Parathyroid adenoma (tissue), 2 donors: ENCODE measurements at regions not wholly inside any gene's neighbourhood (a gene's known extent, or its start where the extent isn't known, plus 50 kb on each side); places are given as distances from the start of the nearest gene placed in this dataset.

ENCODE experiments used
- H2AFZ ChIP-seq: fragments of 300-600 bp; sonication (generic); one replicate; pipeline ENCODE4 v1.7.0; 2017; ENCODE audit warnings: antibody characterized with exemption, mild to moderate bottlenecking
- H3K27ac ChIP-seq: fragments of 300-600 bp; sonication (generic); one replicate; pipeline ENCODE4 v1.7.0; 2017
- H3K27me3 ChIP-seq: fragments of 300-600 bp; sonication (generic); one replicate; pipeline ENCODE4 v1.7.0; 2017; ENCODE audit warnings: low read length; ENCODE audit not compliant: control insufficient read depth, insufficient read depth
- H3K36me3 ChIP-seq: fragments of 300-600 bp; sonication (generic); one replicate; pipeline ENCODE4 v1.7.0; 2017; ENCODE audit warnings: low read length; ENCODE audit not compliant: control insufficient read depth, insufficient read depth
- H3K4me1 ChIP-seq: fragments of 300-600 bp; sonication (generic); one replicate; pipeline ENCODE4 v1.7.0; 2017; ENCODE audit warnings: control low read depth
- H3K4me2 ChIP-seq: fragments of 300-600 bp; sonication (generic); one replicate; pipeline ENCODE4 v1.7.0; 2017; ENCODE audit warnings: low read length
- H3K4me3 ChIP-seq: fragments of 300-600 bp; sonication (generic); one replicate; pipeline ENCODE4 v1.7.0; 2017; ENCODE audit warnings: low read depth, low read length
- H3K79me2 ChIP-seq: fragments of 300-600 bp; sonication (generic); one replicate; pipeline ENCODE4 v1.7.0; 2017; ENCODE audit warnings: control low read depth
- H3K9ac ChIP-seq: fragments of 300-600 bp; sonication (generic); one replicate; pipeline ENCODE4 v1.7.0; 2017; ENCODE audit warnings: mild to moderate bottlenecking
- H3K9me3 ChIP-seq: fragments of 300-600 bp; sonication (generic); one replicate; pipeline ENCODE4 v1.7.0; 2017; ENCODE audit warnings: low read length; ENCODE audit not compliant: control insufficient read depth
- CTCF ChIP-seq: fragments of 300-600 bp; sonication (generic); IDR thresholded peaks from one replicate; pipeline ENCODE4 v1.7.0; 2017; ENCODE audit warnings: antibody characterized with exemption, mild to moderate bottlenecking
- donor health status: primary hyperparathyroidism.

GRCh38 chr9:80540387-80540786 lies 968.6 kb downstream of the TLE4 start:
- H3K4me2 ChIP-seq = no peak overlapping the region
- H3K27ac ChIP-seq = no peak overlapping the region
- no peaks in the 10 kb centered on the region for H3K79me2 ChIP-seq
- H3K9ac ChIP-seq = no peak overlapping the region
- H3K9me3 ChIP-seq = no peaks in the 10 kb centered on the region
- H2AFZ ChIP-seq = no peak overlapping the region
- no peaks in the 10 kb centered on the region for H3K27me3 ChIP-seq
- H3K4me1 ChIP-seq = no peaks in the 10 kb centered on the region
- TF ChIP-seq CTCF = no peak
- no peaks in the 10 kb centered on the region for H3K36me3 ChIP-seq
- H3K4me3 ChIP-seq = no peak overlapping the region

GRCh38 chr9:80538976-80539375 lies 967.2 kb downstream of the TLE4 start:
- Histone ChIP-seq H3K27me3 (no peaks in the 10 kb centered on the region), H3K27ac (no peak overlapping the region), H3K9me3 (no peaks in the 10 kb centered on the region), H3K79me2 (no peaks in the 10 kb centered on the region), H3K9ac (no peak overlapping the region), H3K36me3 (no peaks in the 10 kb centered on the region), H3K4me3 (no peak overlapping the region), H2AFZ (no peak overlapping the region), H3K4me2 (no peak overlapping the region), H3K4me1 (no peaks in the 10 kb centered on the region)
- TF ChIP-seq CTCF = no peak

GRCh38 chr9:80522465-80522864 lies 950.7 kb downstream of the TLE4 start:
- no peaks in the 10 kb centered on the region for H3K4me1 ChIP-seq
- no peaks in the 10 kb centered on the region for H3K36me3 ChIP-seq
- H3K79me2 ChIP-seq = no peaks in the 10 kb centered on the region
- no peaks in the 10 kb centered on the region for H3K27me3 ChIP-seq
- no peak overlapping the region for H3K27ac ChIP-seq
- no peak overlapping the region for H3K4me3 ChIP-seq
- H2AFZ ChIP-seq = no peak overlapping the region
- TF ChIP-seq CTCF = no peak
- no peak overlapping the region for H3K9ac ChIP-seq
- no peak overlapping the region for H3K4me2 ChIP-seq
- H3K9me3 ChIP-seq = peaks cover 3% of the 10 kb centered on the region

GRCh38 chr9:80521151-80521550 lies 949.4 kb downstream of the TLE4 start:
- Histone ChIP-seq H3K9me3 (peaks cover 3% of the 10 kb centered on the region), H3K79me2 (no peaks in the 10 kb centered on the region), H2AFZ (no peak overlapping the region), H3K4me2 (no peak overlapping the region), H3K9ac (no peak overlapping the region), H3K27me3 (no peaks in the 10 kb centered on the region), H3K36me3 (no peaks in the 10 kb centered on the region), H3K4me1 (no peaks in the 10 kb centered on the region), H3K27ac (no peak overlapping the region), H3K4me3 (no peak overlapping the region)
- no peak for TF ChIP-seq CTCF

GRCh38 chr9:80520231-80520630 lies 948.5 kb downstream of the TLE4 start:
- Histone ChIP-seq H3K27me3 (no peaks in the 10 kb centered on the region), H3K9me3 (peaks cover 3% of the 10 kb centered on the region), H3K4me1 (no peaks in the 10 kb centered on the region), H3K27ac (no peak overlapping the region), H2AFZ (no peak overlapping the region), H3K4me3 (no peak overlapping the region), H3K79me2 (no peaks in the 10 kb centered on the region), H3K36me3 (no peaks in the 10 kb centered on the region), H3K9ac (no peak overlapping the region), H3K4me2 (no peak overlapping the region)
- TF ChIP-seq CTCF = no peak
